MCF 10A (cell line): ENCODE measurements at regions not wholly inside any gene's neighbourhood (a gene's known extent, or its start where the extent isn't known, plus 50 kb on each side); places are given as distances from the start of the nearest gene placed in this dataset.

Experiments
- BruUV-seq: library from RNA; stranded (reverse); fragments of 400-500 nt; replicated peaks from 2 replicates; lab custom pipeline; 2021; lab: Mats Ljungman, UMichigan
- CTCF ChIA-PET: fragments of 300-600 bp; sonication (Branson Sonifier 250); formaldehyde crosslinking; extraction: SDS; loops from one replicate; lab custom pipeline; 2021; ENCODE audit warnings: antibody characterized with exemption, inconsistent platforms; lab: Yijun Ruan, JAX
- POLR2A ChIA-PET: fragments of 300-600, 350-650 bp; sonication (Branson Sonifier 250); formaldehyde crosslinking; extraction: SDS; loops from one replicate; lab custom pipeline; 2020; ENCODE audit warnings: antibody characterized with exemption, inconsistent platforms; lab: Yijun Ruan, JAX
- DNase-seq: peaks from one replicate; pipeline ENCODE4 v3.0.0-alpha.2; 2018; ENCODE audit not compliant: unreplicated experiment
- H3K27ac Mint-ChIP-seq: one replicate; pipeline ENCODE4 v1.8.0; 2022; ENCODE audit warnings: mild to moderate bottlenecking, low read depth, mixed read lengths; ENCODE audit not compliant: unreplicated experiment
- H3K27me3 Mint-ChIP-seq: one replicate; pipeline ENCODE4 v1.8.0; 2022; ENCODE audit warnings: mixed read lengths; ENCODE audit not compliant: insufficient read depth, unreplicated experiment
- H3K36me3 Mint-ChIP-seq: one replicate; pipeline ENCODE4 v1.8.0; 2022; ENCODE audit warnings: mild to moderate bottlenecking, moderate library complexity, mixed read lengths; ENCODE audit not compliant: insufficient read depth, unreplicated experiment
- H3K4me1 Mint-ChIP-seq: one replicate; pipeline ENCODE4 v1.8.0; 2022; ENCODE audit warnings: mixed read lengths; ENCODE audit not compliant: insufficient read depth, unreplicated experiment
- H3K4me3 Mint-ChIP-seq: one replicate; pipeline ENCODE4 v1.8.0; 2022; ENCODE audit warnings: mild to moderate bottlenecking, moderate library complexity, mixed read lengths; ENCODE audit not compliant: unreplicated experiment
- H3K9me3 Mint-ChIP-seq: one replicate; pipeline ENCODE4 v1.8.0; 2022; ENCODE audit warnings: mixed read lengths; ENCODE audit not compliant: unreplicated experiment
- CTCF ChIP-seq: fragments of 200-600 bp; IDR thresholded peaks from one replicate; pipeline ENCODE4 v1.8.0; 2022; ENCODE audit warnings: antibody characterized with exemption, mild to moderate bottlenecking; ENCODE audit not compliant: unreplicated experiment
- intact Hi-C: fragments of 100-400 bp; cut with micrococcal nuclease; formaldehyde crosslinking; loops from 2 replicates; pipeline ENCODE4 v1.14.1; 2022

GRCh38 chr6:165820407-165820806, 157.4 kb upstream of the PDE10A start:
- H3K36me3 Mint-ChIP-seq: no peaks in the 10 kb centered on the region
- peaks cover 18% of the 10 kb centered on the region for H3K27me3 Mint-ChIP-seq
- intact Hi-C loops: no loop called here
- no peak for DNase-seq
- no peak overlapping the region for H3K4me3 Mint-ChIP-seq
- POLR2A ChIA-PET: no interaction called here
- no TSS peak for BruUV-seq
- H3K9me3 Mint-ChIP-seq: no peaks in the 10 kb centered on the region
- TF ChIP-seq CTCF: no peak
- CTCF ChIA-PET: interaction anchor here (1.1 kb wide), 1 partner anchor 380 kb away, joined by 3 read pairs; no protein-coding TSS in a partner anchor
- H3K4me1 Mint-ChIP-seq: no peaks in the 10 kb centered on the region
- H3K27ac Mint-ChIP-seq: no peak overlapping the region

- no peak for DNase-seq
- ChIA-PET POLR2A (no interaction called here), CTCF (interaction anchor here (0.7 to 1.1 kb wide), 2 partner anchors 31 to 379 kb away, joined by 3 read pairs; no protein-coding TSS in a partner anchor)
- intact Hi-C loops: no loop called here
- no peak for TF ChIP-seq CTCF
- no peaks in the 10 kb centered on the region for H3K4me1 Mint-ChIP-seq
- peaks cover 18% of the 10 kb centered on the region for H3K27me3 Mint-ChIP-seq
- no peaks in the 10 kb centered on the region for H3K9me3 Mint-ChIP-seq
- no peak overlapping the region for H3K27ac Mint-ChIP-seq
- H3K4me3 Mint-ChIP-seq: no peak overlapping the region
- no peaks in the 10 kb centered on the region for H3K36me3 Mint-ChIP-seq
- BruUV-seq: no TSS peak
Observed at GRCh38 chr6:165819394-165819793, 156.4 kb upstream of the PDE10A start.

GRCh38 chr6:165818200-165818599, 155.2 kb upstream of the PDE10A start:
- Mint-ChIP-seq H3K4me3 (no peak overlapping the region), H3K4me1 (no peaks in the 10 kb centered on the region), H3K36me3 (no peaks in the 10 kb centered on the region), H3K27ac (no peak overlapping the region), H3K9me3 (no peaks in the 10 kb centered on the region), H3K27me3 (peaks cover 18% of the 10 kb centered on the region)
- no peak for TF ChIP-seq CTCF
- POLR2A ChIA-PET: no interaction called here
- DNase-seq: no peak
- BruUV-seq: no TSS peak
- intact Hi-C loops: no loop called here
- CTCF ChIA-PET: interaction anchor here (0.6 to 1.1 kb wide), 2 partner anchors 378 to 1143 kb away, joined by 3 to 5 read pairs; no protein-coding TSS in a partner anchor

GRCh38 chr6:165817771-165818170, 154.7 kb upstream of the PDE10A start:
- no peaks in the 10 kb centered on the region for H3K4me1 Mint-ChIP-seq
- no peak for TF ChIP-seq CTCF
- DNase-seq: no peak
- no peak overlapping the region for H3K4me3 Mint-ChIP-seq
- no peaks in the 10 kb centered on the region for H3K36me3 Mint-ChIP-seq
- H3K27ac Mint-ChIP-seq: no peak overlapping the region
- H3K27me3 Mint-ChIP-seq: peaks cover 18% of the 10 kb centered on the region
- BruUV-seq: no TSS peak
- POLR2A ChIA-PET: no interaction called here
- no peaks in the 10 kb centered on the region for H3K9me3 Mint-ChIP-seq
- CTCF ChIA-PET: no interaction called here
- intact Hi-C loops: no loop called here
